Suprapubic skin (tissue), 4 donors: ENCODE measurements at regions not wholly inside any gene's neighbourhood (a gene's known extent, or its start where the extent isn't known, plus 50 kb on each side); places are given as distances from the start of the nearest gene placed in this dataset.

Experiments
- DNase-seq, 2 donors: peaks; one replicate each; pipeline ENCODE4 v3.0.0-alpha.2; 2019; ENCODE audit warnings: low spot score in 2 of 2
- H3K27ac ChIP-seq: fragments of 200-600 bp; sonication (generic); one replicate; pipeline ENCODE4 v1.5.1; 2019
- H3K27me3 ChIP-seq: fragments of 200-600 bp; sonication (generic); one replicate; pipeline ENCODE4 v1.5.1; 2019
- H3K36me3 ChIP-seq: fragments of 200-600 bp; sonication (generic); one replicate; pipeline ENCODE4 v1.5.1; 2019
- H3K4me1 ChIP-seq: fragments of 200-600 bp; sonication (generic); one replicate; pipeline ENCODE4 v1.5.1; 2019
- H3K4me3 ChIP-seq: fragments of 200-600 bp; sonication (generic); one replicate; pipeline ENCODE4 v1.5.1; 2019; ENCODE audit warnings: mild to moderate bottlenecking
- H3K9me3 ChIP-seq: fragments of 200-600 bp; sonication (generic); one replicate; pipeline ENCODE4 v1.5.1; 2019
- CTCF ChIP-seq, 2 donors: fragments of 200-600 bp in 1 of 2; fragments of 450-650 bp in 1 of 2; sonication (generic) in 1 of 2; IDR thresholded peaks; one replicate each; pipeline ENCODE4 v1.5.1; 2016 to 2019; ENCODE audit warnings: antibody characterized with exemption in 2 of 2, mild to moderate bottlenecking in 1 of 2, moderate library complexity in 1 of 2
- EP300 ChIP-seq: sonication (generic); formaldehyde crosslinking; IDR thresholded peaks from one replicate; pipeline ENCODE4 v1.6.1; 2017; ENCODE audit warnings: antibody characterized with exemption
- POLR2A ChIP-seq, 2 donors: fragments of 450-650 bp; IDR thresholded peaks; one replicate each; pipeline ENCODE4 v1.6.1; 2017; ENCODE audit warnings: antibody characterized with exemption in 2 of 2, mild to moderate bottlenecking in 2 of 2, moderate library complexity in 2 of 2
- POLR2AphosphoS5 ChIP-seq, 3 donors: sonication (generic); formaldehyde crosslinking; IDR thresholded peaks; one replicate each; pipeline ENCODE4 v1.6.1; 2017; ENCODE audit warnings: antibody characterized with exemption in 3 of 3
- WGBS: methylation state at CpG from one replicate; pipeline ENCODE4 v1.1.5; 2018; 5-methylcytosine and 5-hydroxymethylcytosine counted together

GRCh38 chr11:37527545-37527944 lies 929.5 kb upstream of the RAG2 start:
- TF ChIP-seq POLR2A (IDR thresholded peaks at IDR 0.05) (no peak), EP300 (no peak), CTCF (IDR thresholded peaks at IDR 0.05) (no peak), POLR2AphosphoS5 (IDR thresholded peaks at IDR 0.05) (no peak)
- Histone ChIP-seq H3K9me3 (no peaks in the 10 kb centered on the region), H3K27me3 (no peaks in the 10 kb centered on the region), H3K27ac (no peak overlapping the region), H3K4me3 (no peak overlapping the region), H3K36me3 (no peaks in the 10 kb centered on the region), H3K4me1 (no peaks in the 10 kb centered on the region)
- no peak for DNase-seq
- WGBS = 92% methylated on average over 1 of the region's 1 CpG

- Histone ChIP-seq H3K4me3 (no peak overlapping the region), H3K9me3 (no peaks in the 10 kb centered on the region), H3K27ac (no peak overlapping the region), H3K4me1 (no peaks in the 10 kb centered on the region), H3K36me3 (no peaks in the 10 kb centered on the region), H3K27me3 (no peaks in the 10 kb centered on the region)
- no peak for DNase-seq
- TF ChIP-seq POLR2A (IDR thresholded peaks at IDR 0.05) (no peak), POLR2AphosphoS5 (IDR thresholded peaks at IDR 0.05) (no peak), EP300 (no peak), CTCF (IDR thresholded peaks at IDR 0.05) (no peak)
Measured at GRCh38 chr11:37525336-37525735, 927.3 kb upstream of the RAG2 start.

GRCh38 chr11:37519781-37520180 lies 921.7 kb upstream of the RAG2 start:
- no peak for DNase-seq
- Histone ChIP-seq H3K4me1 (no peaks in the 10 kb centered on the region), H3K4me3 (no peak overlapping the region), H3K27me3 (no peaks in the 10 kb centered on the region), H3K36me3 (no peaks in the 10 kb centered on the region), H3K27ac (no peak overlapping the region), H3K9me3 (peaks cover 3% of the 10 kb centered on the region)
- TF ChIP-seq POLR2A (IDR thresholded peaks at IDR 0.05) = no peak
- TF ChIP-seq CTCF (IDR thresholded peaks at IDR 0.05) = no peak
- TF ChIP-seq POLR2AphosphoS5 (IDR thresholded peaks at IDR 0.05) = no peak
- no peak for TF ChIP-seq EP300

GRCh38 chr11:37512156-37512780 lies 914.2 kb upstream of the RAG2 start:
- TF ChIP-seq EP300 (no peak), POLR2AphosphoS5 (IDR thresholded peaks at IDR 0.05) (no peak), CTCF (IDR thresholded peaks at IDR 0.05) (no peak), POLR2A (IDR thresholded peaks at IDR 0.05) (no peak)
- peaks cover 3% of the 10 kb centered on the region for H3K9me3 ChIP-seq
- H3K36me3 ChIP-seq = no peaks in the 10 kb centered on the region
- H3K4me3 ChIP-seq = no peak overlapping the region
- no peaks in the 10 kb centered on the region for H3K27me3 ChIP-seq
- H3K27ac ChIP-seq = no peak overlapping the region
- WGBS = 59% methylated on average over 1 of the region's 1 CpG
- no peak for DNase-seq
- H3K4me1 ChIP-seq = no peaks in the 10 kb centered on the region

GRCh38 chr11:37511425-37511933 lies 913.4 kb upstream of the RAG2 start:
- no peaks in the 10 kb centered on the region for H3K36me3 ChIP-seq

More at GRCh38 chr11:37511425-37511933, 913.4 kb upstream of the RAG2 start:
- H3K27ac ChIP-seq = no peak overlapping the region
- H3K27me3 ChIP-seq = no peaks in the 10 kb centered on the region
- no peak overlapping the region for H3K4me3 ChIP-seq
- H3K4me1 ChIP-seq = no peaks in the 10 kb centered on the region
- peaks cover 3% of the 10 kb centered on the region for H3K9me3 ChIP-seq
- 77% methylated on average over 1 of the region's 1 CpG for WGBS
- no peak for TF ChIP-seq POLR2AphosphoS5 (IDR thresholded peaks at IDR 0.05)
- TF ChIP-seq POLR2A (IDR thresholded peaks at IDR 0.05) = no peak
- no peak for TF ChIP-seq EP300
- TF ChIP-seq CTCF (IDR thresholded peaks at IDR 0.05) = no peak
- DNase-seq = no peak
